ENCODE measurements at regions not wholly inside any gene's neighbourhood (a gene's known extent, or its start where the extent isn't known, plus 50 kb on each side); places are given as distances from the start of the nearest gene placed in this dataset.

- TF ChIP-seq CTCF (conservative IDR thresholded peaks at IDR 0.05; ENCODE audit: low read depth in 2 of 2) (no peak), ETS1 (IDR thresholded peaks at IDR 0.05) (no peak), EZH2phosphoT487 (IDR thresholded peaks at IDR 0.05; ENCODE audit: unreplicated experiment) (no peak), ZNF331 (CRISPR knock-in tag; IDR thresholded peaks at IDR 0.05; ENCODE audit: low read depth) (no peak), EZH2 (IDR thresholded peaks at IDR 0.05; ENCODE audit: low read depth, unreplicated experiment) (no peak), NANOG (IDR thresholded peaks at IDR 0.05; ENCODE audit: borderline replicate concordance) (no peak)
Measured at GRCh38 chr5:111997711-111998110, 240.7 kb upstream of the NREP start.

All from GM23338 (cell line).